Epithelial cell of proximal tubule (primary cell): ENCODE measurements at regions not wholly inside any gene's neighbourhood (a gene's known extent, or its start where the extent isn't known, plus 50 kb on each side); places are given as distances from the start of the nearest gene placed in this dataset.

Experiments used
- DNase-seq: peaks from one replicate; pipeline ENCODE4 v3.0.0-alpha.2; 2011; ENCODE audit warnings: low read depth
- H3K4me3 ChIP-seq: 2 replicates; pipeline ENCODE4 v1.5.1; 2011; ENCODE audit warnings: low read depth, mild to moderate bottlenecking, low read length
- TF ChIP-seq, protein P1 (sequence below): conservative IDR thresholded peaks from 2 replicates; pipeline ENCODE4 v1.5.1; 2012; ENCODE audit warnings: low read depth, mild to moderate bottlenecking, low read length

DNA sequence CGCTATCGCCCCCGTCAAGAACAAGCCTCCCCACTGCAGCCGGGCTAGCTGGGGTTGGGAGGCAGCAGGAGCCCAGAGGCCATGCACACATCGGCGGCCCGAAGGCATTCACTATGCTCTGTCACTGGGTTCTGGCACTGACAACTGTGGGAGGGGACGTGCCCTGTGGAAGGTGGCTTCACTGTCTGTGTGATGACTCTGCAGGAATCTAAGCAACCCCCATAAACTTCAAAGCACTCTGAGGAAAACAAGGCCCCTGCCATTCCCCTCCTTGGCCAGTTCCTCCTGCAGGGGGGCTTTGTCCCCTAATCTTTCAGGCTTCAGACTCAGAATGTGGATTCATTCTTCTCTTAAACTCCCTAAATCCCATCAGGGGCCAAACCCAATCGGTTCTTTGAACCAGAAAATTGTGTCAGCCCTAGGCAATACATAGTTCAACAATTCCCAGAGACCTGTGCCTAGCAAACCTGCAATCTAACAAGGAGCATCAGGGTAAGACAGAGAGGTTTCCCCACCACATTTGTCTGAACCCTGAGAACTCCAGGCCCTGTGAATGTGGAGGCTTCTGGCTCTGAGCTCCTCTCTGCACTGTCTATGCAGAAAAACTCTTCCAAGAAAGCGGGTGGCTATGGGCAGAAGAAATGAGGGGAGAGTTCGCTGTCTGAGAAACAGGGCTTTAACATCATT is 1477.2 kb downstream of the TBC1D22A start:
- H3K4me3 ChIP-seq = no peak overlapping the region
- TF ChIP-seq, protein P1, sequence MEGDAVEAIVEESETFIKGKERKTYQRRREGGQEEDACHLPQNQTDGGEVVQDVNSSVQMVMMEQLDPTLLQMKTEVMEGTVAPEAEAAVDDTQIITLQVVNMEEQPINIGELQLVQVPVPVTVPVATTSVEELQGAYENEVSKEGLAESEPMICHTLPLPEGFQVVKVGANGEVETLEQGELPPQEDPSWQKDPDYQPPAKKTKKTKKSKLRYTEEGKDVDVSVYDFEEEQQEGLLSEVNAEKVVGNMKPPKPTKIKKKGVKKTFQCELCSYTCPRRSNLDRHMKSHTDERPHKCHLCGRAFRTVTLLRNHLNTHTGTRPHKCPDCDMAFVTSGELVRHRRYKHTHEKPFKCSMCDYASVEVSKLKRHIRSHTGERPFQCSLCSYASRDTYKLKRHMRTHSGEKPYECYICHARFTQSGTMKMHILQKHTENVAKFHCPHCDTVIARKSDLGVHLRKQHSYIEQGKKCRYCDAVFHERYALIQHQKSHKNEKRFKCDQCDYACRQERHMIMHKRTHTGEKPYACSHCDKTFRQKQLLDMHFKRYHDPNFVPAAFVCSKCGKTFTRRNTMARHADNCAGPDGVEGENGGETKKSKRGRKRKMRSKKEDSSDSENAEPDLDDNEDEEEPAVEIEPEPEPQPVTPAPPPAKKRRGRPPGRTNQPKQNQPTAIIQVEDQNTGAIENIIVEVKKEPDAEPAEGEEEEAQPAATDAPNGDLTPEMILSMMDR = no peak
- no peak for DNase-seq

DNA sequence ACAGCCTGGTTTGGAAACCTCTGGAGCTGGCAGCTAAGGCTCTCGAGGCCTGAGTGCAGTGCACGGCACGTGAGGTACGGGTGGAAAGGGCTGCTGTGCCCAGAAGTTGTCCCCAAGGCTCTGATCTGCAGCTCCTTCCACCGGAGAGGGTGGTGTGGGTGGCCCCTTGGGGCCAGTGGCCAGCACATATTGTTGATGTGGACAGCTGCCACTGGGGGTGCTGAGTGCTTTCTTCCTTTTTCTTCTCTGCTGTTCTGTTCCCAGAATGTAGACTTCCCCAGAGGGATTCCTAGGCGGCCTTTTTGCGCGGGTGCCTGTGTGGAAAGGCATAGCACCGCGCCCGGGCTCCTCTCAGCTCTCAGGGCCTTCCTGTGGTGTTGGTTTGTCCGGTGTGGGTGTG is 1476.5 kb downstream of the TBC1D22A start:
- TF ChIP-seq, protein P1 = no peak
- H3K4me3 ChIP-seq = no peak overlapping the region
- no peak for DNase-seq

DNA sequence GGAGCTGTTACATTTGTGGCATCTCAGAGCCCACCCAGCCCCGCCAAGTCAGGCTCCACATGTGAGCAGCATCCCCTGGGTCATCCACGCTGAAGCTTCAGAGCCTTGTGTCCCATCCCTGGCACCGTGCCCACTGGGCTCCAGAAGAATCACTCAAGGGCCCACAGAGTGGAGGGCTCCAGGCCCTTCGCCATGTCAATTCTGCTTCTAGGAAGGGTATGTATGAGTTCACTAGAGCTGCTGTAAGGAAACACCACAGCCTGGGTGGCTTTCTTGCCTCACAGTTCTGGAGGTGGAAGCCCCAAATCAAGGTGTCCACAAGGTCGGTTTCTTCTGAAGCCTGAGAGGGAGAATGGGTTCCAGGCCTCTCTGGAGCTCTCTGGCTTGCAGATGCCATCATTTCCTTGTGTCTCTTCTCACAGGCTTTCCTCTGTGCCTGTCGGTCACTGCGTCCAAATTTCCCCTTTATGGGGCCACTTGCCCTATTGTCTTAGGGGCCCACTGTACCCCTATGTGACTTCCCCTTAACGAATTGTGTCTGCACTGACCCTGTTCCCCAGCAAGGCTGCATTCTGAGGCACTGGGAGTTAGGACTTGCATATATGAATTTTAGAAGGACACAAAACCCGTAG is 1476.0 kb downstream of the TBC1D22A start:
- no peak for DNase-seq
- TF ChIP-seq, protein P1 = no peak
- H3K4me3 ChIP-seq = no peak overlapping the region

DNA sequence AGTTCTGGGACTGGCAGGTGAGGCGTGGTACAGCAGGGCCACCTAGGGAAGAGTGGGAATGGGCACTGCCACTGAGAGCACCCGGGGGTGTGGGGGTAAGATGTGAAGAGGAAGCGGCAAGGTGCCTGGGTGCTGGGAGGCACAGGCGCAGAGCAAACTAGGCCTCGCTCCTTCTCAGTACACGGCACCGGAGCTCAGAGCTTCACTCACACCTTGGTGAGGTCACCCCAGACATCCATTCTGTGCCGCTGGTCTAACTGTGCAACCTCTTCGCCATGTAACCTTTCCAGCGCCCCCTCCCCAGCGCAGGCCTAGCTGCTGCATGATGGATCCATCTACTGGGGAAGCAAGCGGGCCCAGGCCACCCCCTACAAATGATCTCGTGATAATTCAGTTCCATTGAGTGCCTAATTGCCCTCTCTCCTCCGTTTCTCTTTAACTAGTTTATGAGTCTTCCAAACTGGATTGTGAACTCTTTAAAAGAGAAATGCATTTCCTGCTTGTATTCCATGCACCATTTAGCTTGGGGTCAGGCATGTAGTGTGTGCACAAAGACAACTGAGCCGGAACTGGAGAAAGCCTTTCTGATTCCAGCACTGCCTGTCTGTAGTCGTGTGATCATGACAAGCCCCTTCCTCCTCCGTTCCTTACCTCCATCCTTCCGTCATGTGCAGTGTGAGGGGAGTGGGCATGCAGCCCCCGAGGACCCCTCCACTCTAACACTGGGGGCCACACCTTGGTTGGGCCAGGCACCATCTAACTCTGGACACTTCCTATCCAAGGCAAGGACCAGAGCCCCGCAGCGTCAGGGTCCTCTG is 1475.2 kb downstream of the TBC1D22A start:
- DNase-seq = no peak
- no peak overlapping the region for H3K4me3 ChIP-seq
- TF ChIP-seq, protein P1 = no peak

DNA sequence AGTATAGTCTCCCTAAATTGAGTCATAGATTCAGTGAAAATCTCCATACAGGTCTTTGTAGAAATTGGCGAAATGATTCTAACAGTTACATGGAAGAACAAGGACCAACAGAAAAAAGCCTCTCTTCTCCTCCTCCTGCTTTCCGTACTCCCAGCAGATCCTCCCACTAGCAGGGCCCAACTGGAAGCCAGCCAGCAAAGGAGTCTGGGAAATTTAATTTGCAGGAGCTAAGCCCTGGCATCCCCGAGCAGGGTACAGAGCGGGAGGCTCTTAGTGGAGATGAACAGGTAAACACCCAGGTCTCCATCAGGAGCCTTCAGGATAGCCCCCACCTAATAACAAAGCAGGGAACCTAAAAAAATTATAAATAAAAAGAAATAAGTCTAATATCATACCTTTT is 1473.8 kb downstream of the TBC1D22A start:
- TF ChIP-seq, protein P1 = no peak
- H3K4me3 ChIP-seq = no peak overlapping the region
- DNase-seq = no peak

DNA sequence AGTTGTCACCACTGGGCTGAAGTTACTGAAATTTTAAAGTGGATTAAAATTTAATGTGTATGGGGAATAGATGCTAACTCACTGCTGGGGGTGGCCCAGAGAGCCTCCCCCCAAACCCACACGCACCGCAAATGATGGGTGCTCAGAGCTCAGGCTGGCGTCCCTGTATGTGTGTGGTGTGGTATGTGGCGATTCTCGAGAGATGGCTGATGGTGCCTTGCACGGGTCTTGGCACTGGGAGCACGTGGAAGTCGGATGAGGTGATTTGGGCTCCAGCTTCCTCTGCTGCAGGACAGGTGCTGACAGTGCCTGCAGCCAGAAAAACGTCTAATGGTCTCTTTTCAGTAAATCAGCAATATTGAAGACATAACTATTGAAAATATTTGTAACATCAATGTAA is 1473.3 kb downstream of the TBC1D22A start:
- TF ChIP-seq, protein P1 = no peak
- H3K4me3 ChIP-seq = no peak overlapping the region

More for the DNA sequence above, 1473.3 kb downstream of the TBC1D22A start:
- no peak for DNase-seq
